ENCODE measurements at regions not wholly inside any gene's neighbourhood (a gene's known extent, or its start where the extent isn't known, plus 50 kb on each side); places are given as distances from the start of the nearest gene placed in this dataset.

DNA sequence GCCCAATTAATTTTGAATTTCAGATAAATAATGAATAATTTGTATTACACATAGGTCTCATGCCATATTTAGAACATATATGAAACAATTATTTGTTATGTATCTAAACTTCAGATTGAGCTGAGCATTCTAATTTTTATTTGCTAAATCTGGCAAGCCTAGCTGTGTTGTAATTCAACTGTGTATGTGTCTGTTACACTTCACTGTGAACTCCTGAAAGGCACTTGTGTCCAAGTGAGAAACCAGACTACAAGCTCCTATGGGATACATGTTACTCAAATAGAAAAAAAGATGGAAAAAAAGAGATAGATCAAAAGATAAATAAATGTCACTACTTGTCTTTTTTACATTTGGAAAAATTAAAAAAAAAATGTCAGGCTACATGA, 56.5 kb upstream of the ANKRD55 start:
- TF ChIP-seq, protein P1, sequence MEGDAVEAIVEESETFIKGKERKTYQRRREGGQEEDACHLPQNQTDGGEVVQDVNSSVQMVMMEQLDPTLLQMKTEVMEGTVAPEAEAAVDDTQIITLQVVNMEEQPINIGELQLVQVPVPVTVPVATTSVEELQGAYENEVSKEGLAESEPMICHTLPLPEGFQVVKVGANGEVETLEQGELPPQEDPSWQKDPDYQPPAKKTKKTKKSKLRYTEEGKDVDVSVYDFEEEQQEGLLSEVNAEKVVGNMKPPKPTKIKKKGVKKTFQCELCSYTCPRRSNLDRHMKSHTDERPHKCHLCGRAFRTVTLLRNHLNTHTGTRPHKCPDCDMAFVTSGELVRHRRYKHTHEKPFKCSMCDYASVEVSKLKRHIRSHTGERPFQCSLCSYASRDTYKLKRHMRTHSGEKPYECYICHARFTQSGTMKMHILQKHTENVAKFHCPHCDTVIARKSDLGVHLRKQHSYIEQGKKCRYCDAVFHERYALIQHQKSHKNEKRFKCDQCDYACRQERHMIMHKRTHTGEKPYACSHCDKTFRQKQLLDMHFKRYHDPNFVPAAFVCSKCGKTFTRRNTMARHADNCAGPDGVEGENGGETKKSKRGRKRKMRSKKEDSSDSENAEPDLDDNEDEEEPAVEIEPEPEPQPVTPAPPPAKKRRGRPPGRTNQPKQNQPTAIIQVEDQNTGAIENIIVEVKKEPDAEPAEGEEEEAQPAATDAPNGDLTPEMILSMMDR (IDR thresholded peaks at IDR 0.05; ENCODE audit: poor library complexity), result no peak
- no peak for TF ChIP-seq EZH2 (IDR thresholded peaks at IDR 0.05; ENCODE audit: borderline replicate concordance)
